Lung (tissue), 12 donors: ENCODE measurements at regions not wholly inside any gene's neighbourhood (a gene's known extent, or its start where the extent isn't known, plus 50 kb on each side); places are given as distances from the start of the nearest gene placed in this dataset. TPM values are rescaled to one million over a fixed set of nuclear protein-coding genes. Genes with fewer than 3 reads are reported as not detected.

Experiments
- ATAC-seq: fragments of 200-7000 bp; cut with Tn5 transposase; one replicate; pipeline ENCODE4 v1.9.1; 2020; ENCODE audit warnings: moderate number of reproducible peaks; ENCODE audit not compliant: insufficient read depth, low FRiP score
- DNase-seq, 3 donors: peaks; one replicate each; pipeline ENCODE4 v3.0.0-alpha.2; 2013 to 2017
- H3K27ac ChIP-seq, 2 donors: one replicate each; pipeline ENCODE4 v1.5.1; 2013; ENCODE audit warnings: mild to moderate bottlenecking in 2 of 2, moderate library complexity in 2 of 2, control low read depth in 1 of 2, inconsistent platforms in 1 of 2, low read depth in 1 of 2, low read length in 1 of 2
- H3K27me3 ChIP-seq, 3 donors: one replicate each; pipeline ENCODE4 v1.5.1; 2013; ENCODE audit warnings: low read length in 2 of 3; ENCODE audit not compliant: control insufficient read depth in 3 of 3, insufficient read depth in 3 of 3
- H3K36me3 ChIP-seq, 4 donors: one replicate each; pipeline ENCODE4 v1.5.1; 2013; ENCODE audit warnings: low read length in 4 of 4, mild to moderate bottlenecking in 1 of 4, moderate library complexity in 1 of 4; ENCODE audit not compliant: control insufficient read depth in 4 of 4, insufficient read depth in 4 of 4
- H3K4me1 ChIP-seq, 5 donors: one replicate each; pipeline ENCODE4 v1.5.1; 2013; ENCODE audit warnings: low read length in 5 of 5, mild to moderate bottlenecking in 2 of 5, moderate library complexity in 1 of 5; ENCODE audit not compliant: control insufficient read depth in 5 of 5, insufficient read depth in 5 of 5
- H3K4me3 ChIP-seq: one replicate; pipeline ENCODE4 v1.5.1; 2013; ENCODE audit warnings: mild to moderate bottlenecking, control low read depth, moderate library complexity
- H3K9ac ChIP-seq, 2 donors: one replicate each; pipeline ENCODE4 v1.5.1; 2013; ENCODE audit warnings: low read length in 2 of 2, control low read depth in 1 of 2; ENCODE audit not compliant: insufficient read depth in 1 of 2
- H3K9me3 ChIP-seq, 4 donors: one replicate each; pipeline ENCODE4 v1.5.1; 2013; ENCODE audit warnings: low read length in 3 of 4, mild to moderate bottlenecking in 1 of 4, moderate library complexity in 1 of 4; ENCODE audit not compliant: control insufficient read depth in 4 of 4, insufficient read depth in 3 of 4
- WGBS, 2 donors: extraction: QIAGEN DNeasy Blood & Tissue Kit; methylation state at CpG; one replicate each; pipeline ENCODE4 v1.1.7; 2013; 5-methylcytosine and 5-hydroxymethylcytosine counted together
- small RNA-seq: library from RNA; depleted of rRNA; stranded (forward); fragments of <200 nt; gene quantifications from one replicate; pipeline ENCODE3, GENCODE V24; 2014; ENCODE audit warnings: low replicate concordance
- TF ChIP-seq, protein P1 (sequence below): IDR thresholded peaks from 2 replicates; pipeline ENCODE4 v1.5.1; 2012; ENCODE audit warnings: mild to moderate bottlenecking; ENCODE audit errors: control extremely low read depth, extremely low read depth
- donor health status: control.
- donor health status: control.
- donor health status: Bipolar disorder and iron deficiency.
- donor health status: healthy.
- donor health status: DM: yes; HTN: yes; CAD: no.

DNA sequence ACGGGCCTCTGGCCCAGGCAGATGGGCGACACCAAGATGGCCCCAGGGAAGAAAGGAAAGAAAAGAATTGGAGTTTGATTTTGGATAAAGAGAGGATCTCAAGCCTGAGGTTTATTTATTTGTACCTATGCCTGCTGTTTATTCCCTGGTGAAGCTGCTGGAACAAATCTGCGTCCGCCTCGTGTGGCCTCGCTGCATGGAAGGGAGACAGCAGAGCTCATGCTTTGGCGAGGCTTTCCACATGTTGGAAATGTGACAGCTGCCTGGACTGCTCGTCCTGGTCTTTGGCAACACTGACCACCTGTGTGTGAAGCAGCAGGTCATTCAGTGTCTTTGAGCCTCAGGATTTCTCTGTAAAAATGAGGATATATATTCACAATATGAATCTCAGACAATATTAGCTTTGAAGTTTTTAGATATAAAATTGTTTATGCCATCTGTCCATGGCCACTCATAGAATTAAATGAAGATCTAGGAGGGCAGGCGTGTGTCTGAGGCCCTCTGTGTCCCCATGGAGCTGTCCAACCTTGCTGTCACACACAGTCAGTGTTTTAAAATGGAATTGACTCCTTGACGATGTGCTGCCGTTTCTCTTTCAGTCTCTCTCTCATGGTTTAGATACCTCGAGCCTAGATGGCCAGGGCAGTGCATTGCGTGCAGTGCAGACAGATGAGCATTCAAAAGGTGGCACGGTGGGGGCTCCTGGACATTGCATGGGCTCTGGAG, 94.3 kb downstream of the SOCS6 start:
- TF ChIP-seq, protein P1, sequence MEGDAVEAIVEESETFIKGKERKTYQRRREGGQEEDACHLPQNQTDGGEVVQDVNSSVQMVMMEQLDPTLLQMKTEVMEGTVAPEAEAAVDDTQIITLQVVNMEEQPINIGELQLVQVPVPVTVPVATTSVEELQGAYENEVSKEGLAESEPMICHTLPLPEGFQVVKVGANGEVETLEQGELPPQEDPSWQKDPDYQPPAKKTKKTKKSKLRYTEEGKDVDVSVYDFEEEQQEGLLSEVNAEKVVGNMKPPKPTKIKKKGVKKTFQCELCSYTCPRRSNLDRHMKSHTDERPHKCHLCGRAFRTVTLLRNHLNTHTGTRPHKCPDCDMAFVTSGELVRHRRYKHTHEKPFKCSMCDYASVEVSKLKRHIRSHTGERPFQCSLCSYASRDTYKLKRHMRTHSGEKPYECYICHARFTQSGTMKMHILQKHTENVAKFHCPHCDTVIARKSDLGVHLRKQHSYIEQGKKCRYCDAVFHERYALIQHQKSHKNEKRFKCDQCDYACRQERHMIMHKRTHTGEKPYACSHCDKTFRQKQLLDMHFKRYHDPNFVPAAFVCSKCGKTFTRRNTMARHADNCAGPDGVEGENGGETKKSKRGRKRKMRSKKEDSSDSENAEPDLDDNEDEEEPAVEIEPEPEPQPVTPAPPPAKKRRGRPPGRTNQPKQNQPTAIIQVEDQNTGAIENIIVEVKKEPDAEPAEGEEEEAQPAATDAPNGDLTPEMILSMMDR, result no peak
- no peak overlapping the region for H3K27ac ChIP-seq
- no peaks in the 10 kb centered on the region for H3K36me3 ChIP-seq
- no peak overlapping the region for H3K9ac ChIP-seq
- no peaks in the 10 kb centered on the region for H3K9me3 ChIP-seq
- DNase-seq (no peak), ATAC-seq (no peak)
- H3K4me1 ChIP-seq, result no peaks in the 10 kb centered on the region
- 86 to 87% methylated on average over 14 of the region's 14 CpGs for WGBS, 2 donors
- H3K27me3 ChIP-seq, result no peaks in the 10 kb centered on the region
- no peak overlapping the region for H3K4me3 ChIP-seq

DNA sequence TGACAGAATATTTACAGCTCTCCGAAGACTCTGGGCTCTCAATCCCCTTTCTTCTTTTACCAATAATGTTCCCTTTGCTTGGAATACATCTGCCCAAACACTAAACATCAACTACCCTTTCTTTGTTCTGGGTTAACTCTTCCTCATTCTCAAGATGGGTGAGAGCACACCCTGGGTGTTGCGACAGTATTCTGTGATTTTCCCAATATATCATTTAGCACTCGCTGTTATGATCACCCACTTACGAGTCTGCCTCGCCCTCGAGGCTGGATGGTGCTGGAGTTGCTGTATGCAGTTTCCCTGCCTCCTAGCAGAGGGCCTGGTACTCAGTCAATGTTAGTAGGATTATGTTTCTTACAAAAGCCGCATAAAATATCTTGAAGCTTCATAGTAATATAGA, 93.2 kb downstream of the SOCS6 start:
- Histone ChIP-seq H3K4me3 (no peak overlapping the region), H3K27me3 (no peaks in the 10 kb centered on the region), H3K36me3 (no peaks in the 10 kb centered on the region), H3K27ac (no peak overlapping the region), H3K9me3 (no peaks in the 10 kb centered on the region), H3K9ac (no peak overlapping the region), H3K4me1 (peaks cover 0 to 8% (median 0%) of the 10 kb centered on the region in 5 donors)
- WGBS, 2 donors, result 72 to 80% methylated on average over 7 of the region's 7 CpGs
- TF ChIP-seq, protein P1, result no peak
- no peak for ATAC-seq
- no peak for DNase-seq

DNA sequence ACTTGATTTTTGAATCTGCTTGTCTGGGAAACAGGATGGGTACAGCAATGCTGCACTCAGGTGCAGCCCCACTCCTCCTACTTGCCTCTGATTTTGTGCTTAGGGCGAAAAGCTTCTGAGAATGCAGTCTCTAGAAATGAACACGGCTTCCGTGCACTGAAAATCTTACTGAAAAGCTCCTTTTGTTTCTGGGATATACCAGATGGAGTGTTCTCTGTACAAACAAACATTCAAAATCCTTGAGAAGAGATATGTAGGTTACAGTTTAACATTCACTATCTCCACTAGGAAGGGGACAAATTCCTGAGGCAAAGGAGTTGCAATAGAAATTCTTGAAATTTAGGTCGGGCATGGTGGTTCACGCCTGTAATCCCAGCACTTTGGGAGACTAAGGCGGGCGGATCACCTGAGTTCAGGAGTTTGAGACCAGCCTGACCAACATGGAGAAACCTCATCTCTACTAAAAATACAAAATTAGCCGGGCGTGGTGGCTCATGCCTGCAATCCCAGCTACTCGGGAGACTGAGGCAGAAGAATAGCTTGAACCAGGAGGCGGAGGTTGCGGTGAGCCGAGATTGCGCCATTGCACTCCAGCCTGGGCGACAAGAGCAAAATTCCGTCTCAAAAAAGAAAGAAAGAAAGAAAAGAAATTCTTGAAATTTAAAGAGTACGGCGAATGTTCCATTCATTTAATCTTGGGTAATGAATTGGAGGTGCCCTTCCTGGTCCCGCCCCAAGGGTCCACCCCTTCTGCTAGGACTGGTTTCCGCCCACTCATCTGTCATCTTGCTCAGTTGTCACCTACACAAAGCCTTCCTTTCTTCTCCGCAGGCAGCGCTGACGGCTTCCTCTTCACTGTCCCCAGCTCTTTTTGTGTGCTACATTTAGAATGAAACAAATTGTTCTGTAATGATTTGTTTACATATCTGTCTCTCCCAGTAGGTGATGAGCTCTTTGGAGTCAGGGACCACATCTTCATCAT, 92.4 kb downstream of the SOCS6 start:
- Histone ChIP-seq H3K36me3 (no peaks in the 10 kb centered on the region), H3K4me1 (peaks cover 0 to 8% (median 0%) of the 10 kb centered on the region in 5 donors), H3K27ac (no peak overlapping the region), H3K9ac (no peak overlapping the region), H3K4me3 (no peak overlapping the region), H3K27me3 (no peaks in the 10 kb centered on the region), H3K9me3 (no peaks in the 10 kb centered on the region)
- ATAC-seq (no peak), DNase-seq (peak; percentile 26 to 55 (median 27))
- TF ChIP-seq, protein P1, result no peak
- 71 to 75% methylated on average over 23 of the region's 23 CpGs for WGBS, 2 donors

Small RNA genes lying in the stretch of these regions (small RNA-seq; reads per million reads assigned to genes)
- gene RN7SL795P, result not detected
